ENCODE measurements at regions not wholly inside any gene's neighbourhood (a gene's known extent, or its start where the extent isn't known, plus 50 kb on each side); places are given as distances from the start of the nearest gene placed in this dataset.

DNA sequence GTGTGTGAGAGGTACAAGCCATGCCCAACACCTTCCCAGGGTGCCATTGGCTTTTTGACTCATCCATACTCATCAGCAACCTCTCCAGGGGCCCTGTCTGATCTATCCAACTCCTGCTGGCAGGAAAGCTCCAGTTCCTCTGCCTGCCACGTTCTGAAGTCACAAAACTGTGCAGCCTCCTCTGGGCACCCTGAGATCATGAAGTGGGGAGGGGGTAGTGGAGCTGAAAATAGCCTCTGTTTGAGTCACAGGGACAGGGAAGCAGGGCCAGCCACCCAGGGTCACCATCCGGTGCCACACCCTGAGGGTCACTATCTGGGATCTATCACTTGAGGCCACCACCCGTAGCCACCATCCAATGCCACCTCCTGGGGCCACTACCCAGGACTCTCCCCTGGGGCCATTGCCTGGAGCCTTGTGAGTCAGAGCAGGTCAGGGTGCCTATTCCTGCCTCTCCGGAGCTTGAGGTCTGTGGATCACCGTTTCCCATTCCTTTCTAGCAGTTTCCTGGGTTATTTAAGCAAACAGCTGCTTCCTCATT is 172.1 kb downstream of the NUFIP1 start:
- TF ChIP-seq POLR2A (IDR thresholded peaks at IDR 0.05) (no peak), CTCF (IDR thresholded peaks at IDR 0.05 in 4 of 5, conservative IDR thresholded peaks at IDR 0.05 in 1 of 5) (no peak)
- H3K4me1 ChIP-seq, result peaks cover 9 to 10% of the 10 kb centered on the region in 2 donors
- no peak overlapping the region for H3K27ac ChIP-seq
- intact Hi-C loops (cut with DNase I; ENCODE audit: low total_unique reads) (no loop called here), in situ Hi-C loops (cut with MboI; ENCODE audit: low sequenced_read_pairs in 4 of 4) (no loop called here)
- no peaks in the 10 kb centered on the region for H3K27me3 ChIP-seq
- H3K4me3 ChIP-seq, result no peak overlapping the region
- ATAC-seq (no peak), DNase-seq (no peak)
- no peaks in the 10 kb centered on the region for H3K9me3 ChIP-seq
- H3K36me3 ChIP-seq, result no peaks in the 10 kb centered on the region

DNA sequence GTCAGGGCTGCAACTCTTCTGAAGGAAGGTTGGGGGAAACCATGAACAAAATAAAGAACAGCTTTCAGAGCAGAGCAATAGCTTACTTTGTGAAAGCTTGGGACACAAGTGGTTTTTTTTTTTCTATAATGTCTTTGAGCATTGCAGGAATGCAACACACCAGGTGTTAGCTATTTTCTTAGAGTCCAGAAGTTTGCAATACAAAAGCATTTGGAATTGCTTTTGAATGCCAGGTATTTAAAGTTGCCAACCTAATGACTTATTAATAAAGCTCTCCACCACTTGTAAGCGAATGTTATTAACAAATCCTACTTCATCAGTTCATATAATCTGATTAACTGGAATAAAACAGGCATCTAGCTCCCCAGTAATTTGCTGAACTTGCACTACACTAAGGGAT is 172.6 kb downstream of the NUFIP1 start:
- Histone ChIP-seq H3K27me3 (no peaks in the 10 kb centered on the region), H3K4me1 (peaks cover 9 to 10% of the 10 kb centered on the region in 2 donors), H3K9me3 (no peaks in the 10 kb centered on the region), H3K4me3 (no peak overlapping the region), H3K36me3 (no peaks in the 10 kb centered on the region), H3K27ac (no peak overlapping the region)
- ATAC-seq, result no peak
- DNase-seq, result no peak
- intact Hi-C loops (cut with DNase I; ENCODE audit: low total_unique reads), result no loop called here
- in situ Hi-C loops (cut with MboI; ENCODE audit: low sequenced_read_pairs in 4 of 4), result no loop called here
- TF ChIP-seq POLR2A (IDR thresholded peaks at IDR 0.05) (no peak), CTCF (IDR thresholded peaks at IDR 0.05 in 4 of 5, conservative IDR thresholded peaks at IDR 0.05 in 1 of 5) (no peak)

- in situ Hi-C loops (cut with MboI; ENCODE audit: low sequenced_read_pairs in 4 of 4), result no loop called here
- intact Hi-C loops (cut with DNase I; ENCODE audit: low total_unique reads), result no loop called here
- Histone ChIP-seq H3K27me3 (no peaks in the 10 kb centered on the region), H3K27ac (no peak overlapping the region), H3K36me3 (no peaks in the 10 kb centered on the region), H3K4me3 (no peak overlapping the region), H3K4me1 (peaks cover 9 to 10% of the 10 kb centered on the region in 2 donors), H3K9me3 (no peaks in the 10 kb centered on the region)
- DNase-seq (no peak), ATAC-seq (peak; percentile 50 to 65)
- no peak for TF ChIP-seq CTCF (IDR thresholded peaks at IDR 0.05 in 4 of 5, conservative IDR thresholded peaks at IDR 0.05 in 1 of 5)
- no peak for TF ChIP-seq POLR2A (IDR thresholded peaks at IDR 0.05)
Observed at GRCh38 chr13:44815623-44816022, 173.6 kb downstream of the NUFIP1 start.

DNA sequence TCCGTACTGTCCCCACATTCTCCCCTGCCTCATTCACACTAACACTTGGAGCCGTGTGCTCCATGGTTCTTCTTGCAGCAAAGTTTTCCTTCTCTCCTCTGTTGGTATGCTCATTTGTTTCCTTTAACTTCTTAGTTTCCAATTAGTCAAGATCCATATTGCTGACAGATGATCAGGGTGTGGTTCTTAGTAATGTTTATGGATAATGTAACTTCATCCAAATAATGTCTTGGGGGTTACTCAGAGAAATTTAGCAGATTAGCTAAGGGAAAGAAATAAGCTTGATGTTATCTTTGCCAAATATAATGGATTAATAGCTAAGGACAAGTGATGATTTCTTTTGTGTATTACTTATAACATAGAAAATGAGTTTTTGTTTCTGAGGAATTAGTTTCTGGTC is 174.4 kb downstream of the NUFIP1 start:
- Histone ChIP-seq H3K36me3 (no peaks in the 10 kb centered on the region), H3K4me3 (no peak overlapping the region), H3K27me3 (no peaks in the 10 kb centered on the region), H3K9me3 (no peaks in the 10 kb centered on the region), H3K4me1 (peaks cover 9 to 10% of the 10 kb centered on the region in 2 donors), H3K27ac (no peak overlapping the region)
- intact Hi-C loops (cut with DNase I; ENCODE audit: low total_unique reads) (no loop called here), in situ Hi-C loops (cut with MboI; ENCODE audit: low sequenced_read_pairs in 4 of 4) (no loop called here)
- ATAC-seq, result no peak
- TF ChIP-seq CTCF (IDR thresholded peaks at IDR 0.05 in 4 of 5, conservative IDR thresholded peaks at IDR 0.05 in 1 of 5), result no peak
- no peak for TF ChIP-seq POLR2A (IDR thresholded peaks at IDR 0.05)
- DNase-seq, result no peak

DNA sequence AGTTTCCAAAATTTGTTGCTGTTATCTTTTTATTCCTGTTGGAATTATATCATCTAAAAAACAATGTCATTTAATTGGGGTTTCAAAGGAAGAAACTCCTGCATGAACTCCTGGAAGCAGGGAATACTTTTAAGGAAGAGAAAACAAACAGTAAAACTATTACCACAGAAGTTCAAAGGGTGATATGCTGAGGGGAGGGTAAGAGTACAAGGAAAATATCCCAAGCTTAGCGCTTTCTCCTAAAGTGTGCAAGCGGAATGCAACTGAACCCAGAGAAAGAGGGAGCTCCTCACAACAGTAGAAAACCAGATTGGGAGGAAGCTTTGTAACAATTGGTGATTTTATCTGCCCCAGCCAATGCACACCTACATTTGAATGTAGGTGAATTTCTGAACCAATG is 175.1 kb downstream of the NUFIP1 start:
- H3K4me1 ChIP-seq, result peaks cover 9 to 10% of the 10 kb centered on the region in 2 donors
- no peak for ATAC-seq
- H3K4me3 ChIP-seq, result no peak overlapping the region
- no peak for DNase-seq
- H3K36me3 ChIP-seq, result no peaks in the 10 kb centered on the region
- no peaks in the 10 kb centered on the region for H3K27me3 ChIP-seq
- no peak for TF ChIP-seq POLR2A (IDR thresholded peaks at IDR 0.05)
- no peak for TF ChIP-seq CTCF (IDR thresholded peaks at IDR 0.05 in 4 of 5, conservative IDR thresholded peaks at IDR 0.05 in 1 of 5)
- intact Hi-C loops (cut with DNase I; ENCODE audit: low total_unique reads) (no loop called here), in situ Hi-C loops (cut with MboI; ENCODE audit: low sequenced_read_pairs in 4 of 4) (no loop called here)
- H3K27ac ChIP-seq, result no peak overlapping the region
- no peaks in the 10 kb centered on the region for H3K9me3 ChIP-seq
